GM23338 (cell line): ENCODE measurements at regions not wholly inside any gene's neighbourhood (a gene's known extent, or its start where the extent isn't known, plus 50 kb on each side); places are given as distances from the start of the nearest gene placed in this dataset.

ENCODE experiments used
- ATAC-seq: fragments of 200-7000 bp; cut with Tn5 transposase; 3 replicates; pipeline ENCODE4 v1.9.1; 2020
- DNase-seq: peaks from one replicate; pipeline ENCODE4 v3.0.0-alpha.2; 2015; ENCODE audit warnings: low spot score
- H2AFZ ChIP-seq: fragments of 200-600 bp; sonication (generic); 2 replicates; pipeline ENCODE4 v1.8.0; 2016; ENCODE audit warnings: antibody characterized with exemption, mild to moderate bottlenecking, moderate library complexity
- H3F3A ChIP-seq: fragments of 200-600 bp; sonication (generic); replicated peaks from 2 replicates; pipeline ENCODE4 v1.8.0; 2017; ENCODE audit warnings: antibody characterized with exemption, mixed run types, low read depth
- H3K27ac ChIP-seq: fragments of 200-600 bp; sonication (generic); 2 replicates; pipeline ENCODE4 v1.6.1; 2016; ENCODE audit warnings: low read depth
- H3K27me3 ChIP-seq: fragments of 200-600 bp; sonication (generic); 2 replicates; pipeline ENCODE4 v1.8.0; 2016; ENCODE audit warnings: mild to moderate bottlenecking, mixed run types, moderate library complexity; ENCODE audit not compliant: insufficient read depth
- H3K36me3 ChIP-seq: fragments of 200-600 bp; sonication (generic); 2 replicates; pipeline ENCODE4 v1.8.0; 2016; ENCODE audit warnings: mild to moderate bottlenecking; ENCODE audit not compliant: insufficient read depth
- H3K4me1 ChIP-seq: fragments of 200-600 bp; sonication (generic); 2 replicates; pipeline ENCODE4 v1.8.0; 2016; ENCODE audit warnings: mild to moderate bottlenecking, moderate library complexity; ENCODE audit not compliant: insufficient read depth
- H3K4me2 ChIP-seq: fragments of 200-600 bp; sonication (generic); 2 replicates; pipeline ENCODE4 v1.7.1; 2017; ENCODE audit warnings: mixed run types
- H3K4me3 ChIP-seq: fragments of 200-600 bp; sonication (generic); 2 replicates; pipeline ENCODE4 v1.6.1; 2016; ENCODE audit warnings: mixed run types
- H3K79me2 ChIP-seq: fragments of 200-600 bp; sonication (generic); replicated peaks from 2 replicates; pipeline ENCODE4 v1.8.0; 2017; ENCODE audit warnings: mild to moderate bottlenecking; ENCODE audit not compliant: insufficient read depth
- H3K9me2 ChIP-seq: fragments of 200-600 bp; sonication (generic); 2 replicates; pipeline ENCODE4 v1.8.0; 2017; ENCODE audit not compliant: insufficient read depth
- H4K20me1 ChIP-seq: fragments of 200-600 bp; sonication (generic); replicated peaks from 2 replicates; pipeline ENCODE4 v1.8.0; 2017; ENCODE audit warnings: mild to moderate bottlenecking; ENCODE audit not compliant: insufficient read depth
- H3K27ac Mint-ChIP-seq: 2 replicates; pipeline ENCODE4 v1.8.0; 2020; ENCODE audit warnings: inconsistent platforms, mild to moderate bottlenecking, moderate library complexity, mixed read lengths
- H3K27me3 Mint-ChIP-seq: 3 replicates; pipeline ENCODE4 v1.8.0; 2022; ENCODE audit warnings: low read depth, mild to moderate bottlenecking, moderate library complexity, mixed read lengths, inconsistent platforms; ENCODE audit not compliant: insufficient read depth, poor library complexity
- H3K36me3 Mint-ChIP-seq: 3 replicates; pipeline ENCODE4 v1.8.0; 2021; ENCODE audit warnings: low read depth, mild to moderate bottlenecking, inconsistent platforms, moderate library complexity, mixed read lengths
- H3K4me1 Mint-ChIP-seq: 3 replicates; pipeline ENCODE4 v1.8.0; 2020; ENCODE audit warnings: mild to moderate bottlenecking, inconsistent platforms, mixed read lengths
- H3K4me3 Mint-ChIP-seq: 3 replicates; pipeline ENCODE4 v1.8.0; 2021; ENCODE audit warnings: moderate library complexity, mild to moderate bottlenecking, inconsistent platforms, mixed read lengths
- H3K9me3 Mint-ChIP-seq: 3 replicates; pipeline ENCODE4 v1.8.0; 2020; ENCODE audit warnings: moderate library complexity, mild to moderate bottlenecking, inconsistent platforms, mixed read lengths
- CREB1 ChIP-seq: fragments of 250-450 bp; sonication (Bioruptor Pico); IDR thresholded peaks from 2 replicates; pipeline ENCODE4 v1.5.0; 2020; ENCODE audit warnings: low read depth, mild to moderate bottlenecking, moderate library complexity
- CTCF ChIP-seq, 2 experiments: fragments of 200-600 bp in 1 of 2; sonication (generic) in 1 of 2; conservative IDR thresholded peaks; 2 replicates each; pipeline versions ENCODE4 v1.5.1 to v1.6.1; 2016 to 2017; ENCODE audit warnings: antibody characterized with exemption in 2 of 2, low read depth in 2 of 2, mild to moderate bottlenecking in 2 of 2, moderate library complexity in 1 of 2
- EZH2 ChIP-seq: fragments of 200-600 bp; sonication (generic); IDR thresholded peaks from one replicate; pipeline ENCODE4 v1.8.0; 2017; ENCODE audit warnings: antibody characterized with exemption, mild to moderate bottlenecking, low read depth; ENCODE audit not compliant: unreplicated experiment
- EZH2phosphoT487 ChIP-seq: fragments of 200-600 bp; sonication (generic); IDR thresholded peaks from one replicate; pipeline ENCODE4 v1.8.1; 2018; ENCODE audit warnings: antibody characterized with exemption; ENCODE audit not compliant: unreplicated experiment
- JUNB ChIP-seq: IDR thresholded peaks from one replicate; pipeline ENCODE4 v1.6.1; 2016; ENCODE audit warnings: antibody characterized with exemption; ENCODE audit not compliant: unreplicated experiment
- NANOG ChIP-seq: IDR thresholded peaks from 2 replicates; pipeline ENCODE4 v1.6.1; 2016; ENCODE audit warnings: antibody characterized with exemption, borderline replicate concordance
- POLR2AphosphoS5 ChIP-seq: IDR thresholded peaks from 2 replicates; pipeline ENCODE4 v1.6.1; 2016; ENCODE audit warnings: antibody characterized with exemption, low read depth
- REST ChIP-seq: IDR thresholded peaks from one replicate; pipeline ENCODE4 v1.6.1; 2018; ENCODE audit warnings: antibody characterized with exemption; ENCODE audit not compliant: unreplicated experiment
- STAT1 ChIP-seq: IDR thresholded peaks from one replicate; pipeline ENCODE4 v1.6.1; 2016; ENCODE audit warnings: antibody characterized with exemption; ENCODE audit not compliant: unreplicated experiment
- ZNF114 ChIP-seq: fragments of 250-450 bp; sonication (Bioruptor Pico); IDR thresholded peaks from 2 replicates; pipeline ENCODE4 v1.5.0; 2020; ENCODE audit warnings: mild to moderate bottlenecking, moderate library complexity
- ZNF331 ChIP-seq: fragments of 250-450 bp; sonication (Bioruptor Pico); IDR thresholded peaks from 2 replicates; pipeline ENCODE4 v1.5.0; 2020; ENCODE audit warnings: low read depth, mild to moderate bottlenecking, moderate library complexity
- ZNF462 ChIP-seq: fragments of 250-450 bp; sonication (Bioruptor Pico); IDR thresholded peaks from 2 replicates; pipeline ENCODE4 v1.5.0; 2020; ENCODE audit warnings: mild to moderate bottlenecking, moderate library complexity
- TF ChIP-seq, protein P1 (sequence below): IDR thresholded peaks from 2 replicates; pipeline ENCODE4 v1.6.1; 2016; ENCODE audit warnings: antibody characterized with exemption

DNA sequence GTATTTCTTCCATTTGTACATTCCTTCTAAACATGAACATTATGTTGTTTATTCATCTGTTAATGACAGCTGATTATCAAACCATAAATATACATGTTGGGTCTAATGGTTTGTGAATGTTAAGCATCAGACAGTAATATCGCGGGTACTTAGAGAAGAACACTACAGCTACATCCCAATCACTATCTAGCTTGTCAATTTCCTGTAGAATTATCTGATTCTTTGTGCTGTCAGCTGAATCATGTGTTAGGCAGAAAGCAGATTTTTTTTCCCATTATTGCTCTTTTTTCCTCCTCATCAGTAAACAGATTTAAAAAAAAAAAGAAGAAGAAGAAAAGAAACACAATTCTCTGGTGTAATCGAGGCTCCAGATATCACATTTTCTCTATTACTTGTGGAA, 183.6 kb upstream of the CTBP2 start:
- no peak for ATAC-seq

More for the DNA sequence above, 183.6 kb upstream of the CTBP2 start:
- H3K79me2 ChIP-seq: no peaks in the 10 kb centered on the region
- H4K20me1 ChIP-seq: no peaks in the 10 kb centered on the region
- no peak overlapping the region for H2AFZ ChIP-seq
- peaks cover 2% of the 10 kb centered on the region for H3K27me3 Mint-ChIP-seq
- no peak overlapping the region for H3K27ac ChIP-seq
- no peak overlapping the region for H3K4me3 Mint-ChIP-seq
- H3K36me3 ChIP-seq: no peaks in the 10 kb centered on the region
- peaks cover 7% of the 10 kb centered on the region for H3K9me3 Mint-ChIP-seq
- H3K4me3 ChIP-seq: no peak overlapping the region
- H3F3A ChIP-seq: no peaks in the 10 kb centered on the region
- H3K4me2 ChIP-seq: no peak overlapping the region
- no peaks in the 10 kb centered on the region; the same call in 1 of the 2 replicates for H3K4me1 ChIP-seq
- TF ChIP-seq CREB1 (CRISPR knock-in tag) (no peak), CTCF (conservative IDR thresholded peaks at IDR 0.05; ENCODE audit: low read depth in 2 of 2) (no peak), EZH2 (no peak), POLR2AphosphoS5 (no peak), ZNF462 (CRISPR knock-in tag) (no peak), EZH2phosphoT487 (no peak), NANOG (no peak), STAT1 (no peak), ZNF114 (CRISPR knock-in tag) (no peak), ZNF331 (no peak), JUNB (no peak), REST (no peak)
- TF ChIP-seq, protein P1, sequence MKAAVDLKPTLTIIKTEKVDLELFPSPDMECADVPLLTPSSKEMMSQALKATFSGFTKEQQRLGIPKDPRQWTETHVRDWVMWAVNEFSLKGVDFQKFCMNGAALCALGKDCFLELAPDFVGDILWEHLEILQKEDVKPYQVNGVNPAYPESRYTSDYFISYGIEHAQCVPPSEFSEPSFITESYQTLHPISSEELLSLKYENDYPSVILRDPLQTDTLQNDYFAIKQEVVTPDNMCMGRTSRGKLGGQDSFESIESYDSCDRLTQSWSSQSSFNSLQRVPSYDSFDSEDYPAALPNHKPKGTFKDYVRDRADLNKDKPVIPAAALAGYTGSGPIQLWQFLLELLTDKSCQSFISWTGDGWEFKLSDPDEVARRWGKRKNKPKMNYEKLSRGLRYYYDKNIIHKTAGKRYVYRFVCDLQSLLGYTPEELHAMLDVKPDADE: no peak
- H3K27ac Mint-ChIP-seq: no peak overlapping the region
- peaks cover 13% of the 10 kb centered on the region for H3K4me1 Mint-ChIP-seq
- H3K27me3 ChIP-seq: no peaks in the 10 kb centered on the region
- no peak for DNase-seq
- 0 out of 2 replicates have a peak, but pooled peaks cover 2% of the 10 kb centered on the region for H3K9me2 ChIP-seq
- H3K36me3 Mint-ChIP-seq: no peaks in the 10 kb centered on the region; the same call in 2 of the 3 replicates
